IMR-90 (cell line): ENCODE measurements at regions not wholly inside any gene's neighbourhood (a gene's known extent, or its start where the extent isn't known, plus 50 kb on each side); places are given as distances from the start of the nearest gene placed in this dataset.

Experiments used
- ATAC-seq: fragments of 200-7000 bp; cut with Tn5 transposase; 2 replicates; pipeline ENCODE4 v1.9.1; 2020; ENCODE audit warnings: low read depth, mild to moderate bottlenecking, moderate library complexity
- BruUV-seq: library from RNA; stranded (reverse); fragments of 400-500 nt; replicated peaks from 2 replicates; lab custom pipeline; 2021; lab: Mats Ljungman, UMichigan
- CTCF ChIA-PET: fragments of 300-600 bp; formaldehyde crosslinking; extraction: SDS; loops from one replicate; lab custom pipeline; 2021; ENCODE audit warnings: antibody characterized with exemption; lab: Yijun Ruan, JAX
- POLR2A ChIA-PET: fragments of 300-600 bp; sonication (Branson Sonifier 250); formaldehyde crosslinking; loops from one replicate; lab custom pipeline; 2022; ENCODE audit warnings: antibody characterized with exemption; ENCODE audit not compliant: unreplicated experiment; lab: Charles Lee
- DNase-seq: peaks from one replicate; pipeline ENCODE4 v3.0.0; 2013
- H2AFZ ChIP-seq: replicated peaks from 2 replicates; pipeline ENCODE3; 2013; ENCODE audit warnings: low read length, mild to moderate bottlenecking; ENCODE audit not compliant: poor library complexity
- H2AK5ac ChIP-seq: 2 replicates; pipeline ENCODE4 v1.6.1; 2013; ENCODE audit warnings: low read depth, low read length, inconsistent platforms
- H2AK9ac ChIP-seq: replicated peaks from 2 replicates; pipeline ENCODE3; 2013; ENCODE audit warnings: mild to moderate bottlenecking, low read depth, low read length, moderate library complexity; ENCODE audit not compliant: poor library complexity
- H2BK120ac ChIP-seq: 2 replicates; pipeline ENCODE4 v1.6.1; 2013; ENCODE audit warnings: low read depth, low read length, inconsistent platforms
- H2BK15ac ChIP-seq: 3 replicates; pipeline ENCODE4 v1.6.1; 2013; ENCODE audit warnings: low read depth, low read length, inconsistent platforms
- H2BK20ac ChIP-seq: 2 replicates; pipeline ENCODE4 v1.6.1; 2013; ENCODE audit warnings: low read depth, mild to moderate bottlenecking, inconsistent platforms, low read length, moderate library complexity
- H2BK5ac ChIP-seq: 2 replicates; pipeline ENCODE4 v1.6.1; 2013; ENCODE audit warnings: mild to moderate bottlenecking, low read depth, low read length, inconsistent platforms; ENCODE audit not compliant: poor library complexity, severe bottlenecking
- H3K14ac ChIP-seq: replicated peaks from 2 replicates; pipeline ENCODE4 v1.6.1; 2013; ENCODE audit warnings: low read depth, low read length, inconsistent platforms
- H3K18ac ChIP-seq: 2 replicates; pipeline ENCODE4 v1.6.1; 2013; ENCODE audit warnings: low read depth, low read length, control low read depth
- H3K23ac ChIP-seq: 2 replicates; pipeline ENCODE4 v1.6.1; 2013; ENCODE audit warnings: low read depth, low read length, inconsistent platforms
- H3K27ac ChIP-seq: 2 replicates; pipeline ENCODE4 v1.5.1; 2013; ENCODE audit warnings: mild to moderate bottlenecking, control low read depth, low read length; ENCODE audit not compliant: insufficient read depth
- H3K27me3 ChIP-seq: 2 replicates; pipeline ENCODE4 v1.6.1; 2013; ENCODE audit warnings: low read length; ENCODE audit not compliant: control insufficient read depth, insufficient read depth
- H3K36me3 ChIP-seq: 2 replicates; pipeline ENCODE4 v1.6.1; 2013; ENCODE audit warnings: low read length, mixed read lengths; ENCODE audit not compliant: control insufficient read depth, insufficient read depth
- H3K4ac ChIP-seq: 2 replicates; pipeline ENCODE4 v1.6.1; 2013; ENCODE audit warnings: low read depth, low read length, inconsistent platforms
- H3K4me1 ChIP-seq: 2 replicates; pipeline ENCODE4 v1.6.1; 2013; ENCODE audit warnings: low read length, mixed read lengths; ENCODE audit not compliant: control insufficient read depth, insufficient read depth
- H3K4me2 ChIP-seq: 2 replicates; pipeline ENCODE4 v1.6.1; 2013; ENCODE audit warnings: low read depth, mild to moderate bottlenecking, control low read depth, low read length, moderate library complexity
- H3K4me3 ChIP-seq: 2 replicates; pipeline ENCODE4 v1.5.1; 2013; ENCODE audit warnings: low read depth, mild to moderate bottlenecking, control low read depth, low read length, moderate library complexity; ENCODE audit not compliant: insufficient read depth
- H3K56ac ChIP-seq: 2 replicates; pipeline ENCODE4 v1.6.1; 2013; ENCODE audit warnings: low read length, inconsistent platforms; ENCODE audit not compliant: insufficient read depth; ENCODE audit errors: extremely low read depth
- H3K79me1 ChIP-seq, 2 experiments: 2 replicates each; pipeline ENCODE4 v1.6.1; 2013; ENCODE audit warnings: low read length in 2 of 2, inconsistent platforms in 1 of 2, low read depth in 1 of 2
- H3K9ac ChIP-seq: 2 replicates; pipeline ENCODE4 v1.6.1; 2013; ENCODE audit warnings: low read depth, low read length, control low read depth
- H3K9me1 ChIP-seq: 2 replicates; pipeline ENCODE4 v1.6.1; 2013; ENCODE audit warnings: low read length, inconsistent platforms; ENCODE audit not compliant: insufficient read depth
- H3K9me3 ChIP-seq: 2 replicates; pipeline ENCODE4 v1.6.1; 2013; ENCODE audit warnings: low read length; ENCODE audit not compliant: control insufficient read depth, insufficient read depth
- H4K20me1 ChIP-seq: 2 replicates; pipeline ENCODE4 v1.6.1; 2013; ENCODE audit warnings: low read length, inconsistent platforms; ENCODE audit not compliant: insufficient read depth
- H4K5ac ChIP-seq: 2 replicates; pipeline ENCODE4 v1.6.1; 2013; ENCODE audit warnings: mild to moderate bottlenecking, low read depth, low read length, control low read depth
- H4K8ac ChIP-seq, 2 experiments: 2 replicates each; pipeline ENCODE4 v1.6.1; 2013; ENCODE audit warnings: low read depth in 2 of 2, low read length in 2 of 2, control low read depth in 1 of 2, inconsistent platforms in 1 of 2
- H4K91ac ChIP-seq: 2 replicates; pipeline ENCODE4 v1.6.1; 2013; ENCODE audit warnings: low read depth, low read length, inconsistent platforms; ENCODE audit not compliant: insufficient read depth
- BHLHE40 ChIP-seq: fragments of 150-350 bp; IDR thresholded peaks from 2 replicates; pipeline ENCODE4 v1.6.1; 2016; ENCODE audit warnings: mild to moderate bottlenecking, low read depth, low read length
- CEBPB ChIP-seq: IDR thresholded peaks from 2 replicates; pipeline ENCODE4 v1.6.1; 2012; ENCODE audit warnings: low read depth, low read length, improper control_type of control experiment
- CHD1 ChIP-seq: IDR thresholded peaks from 2 replicates; pipeline ENCODE4 v1.6.1; 2012; ENCODE audit warnings: low read depth, low read length, improper control_type of control experiment
- CTCF ChIP-seq: conservative IDR thresholded peaks from 2 replicates; pipeline ENCODE4 v1.5.1; 2012; ENCODE audit warnings: mild to moderate bottlenecking, low read depth, low read length, improper control_type of control experiment
- ELK1 ChIP-seq: fragments of 150-350 bp; IDR thresholded peaks from 2 replicates; pipeline ENCODE4 v1.6.1; 2016; ENCODE audit warnings: low read depth, mild to moderate bottlenecking, low read length, moderate library complexity, borderline replicate concordance
- FOS ChIP-seq: fragments of 150-350 bp; IDR thresholded peaks from 2 replicates; pipeline ENCODE4 v1.6.1; 2016; ENCODE audit warnings: low read depth, low read length
- MAFK ChIP-seq: IDR thresholded peaks from 2 replicates; pipeline ENCODE4 v1.6.1; 2012; ENCODE audit warnings: low read depth, low read length, improper control_type of control experiment
- MAZ ChIP-seq: IDR thresholded peaks from 2 replicates; pipeline ENCODE4 v1.6.1; 2012; ENCODE audit warnings: low read depth, mild to moderate bottlenecking, low read length, improper control_type of control experiment, moderate library complexity, borderline replicate concordance
- NFE2L2 ChIP-seq: fragments of 150-350 bp; IDR thresholded peaks from 2 replicates; pipeline ENCODE4 v1.6.1; 2016; ENCODE audit warnings: low read depth, mild to moderate bottlenecking, low read length
- POLR2A ChIP-seq: IDR thresholded peaks from 2 replicates; pipeline ENCODE4 v1.6.1; 2012; ENCODE audit warnings: mild to moderate bottlenecking, low read depth, low read length
- RAD21 ChIP-seq: IDR thresholded peaks from 2 replicates; pipeline ENCODE4 v1.6.1; 2012; ENCODE audit warnings: low read length, improper control_type of control experiment
- RCOR1 ChIP-seq: IDR thresholded peaks from 2 replicates; pipeline ENCODE4 v1.6.1; 2012; ENCODE audit warnings: mild to moderate bottlenecking, low read length, improper control_type of control experiment; ENCODE audit not compliant: insufficient replicate concordance
- RFX5 ChIP-seq: IDR thresholded peaks from 2 replicates; pipeline ENCODE4 v1.8.0; 2012; ENCODE audit warnings: low read depth, mild to moderate bottlenecking, low read length, moderate library complexity
- SMC3 ChIP-seq: fragments of 150-350 bp; IDR thresholded peaks from 2 replicates; pipeline ENCODE4 v1.6.1; 2016; ENCODE audit warnings: low read depth, mild to moderate bottlenecking, antibody characterized with exemption, low read length, moderate library complexity
- USF2 ChIP-seq: fragments of 150-350 bp; IDR thresholded peaks from 2 replicates; pipeline ENCODE4 v1.6.1; 2017; ENCODE audit warnings: mild to moderate bottlenecking, antibody characterized with exemption, low read length, low read depth
- WGBS, 2 experiments: methylation state at CpG; one replicate each; pipeline versions ENCODE4 v1.1.5 to v1.1.7; 2013; ENCODE audit warnings: missing lambda C conversion rate in 2 of 2; ENCODE audit not compliant: insufficient read length in 1 of 2; ENCODE audit errors: extremely low coverage in 2 of 2; 5-methylcytosine and 5-hydroxymethylcytosine counted together
- dilution Hi-C: fragments of 300-500 bp; cut with HindIII; formaldehyde crosslinking; loops from one replicate; pipeline ENCODE4 v1.14.3; 2018; ENCODE audit warnings: low sequenced_read_pairs; ENCODE audit not compliant: unreplicated experiment
- in situ Hi-C: fragments of 300-500 bp; cut with MboI; formaldehyde crosslinking; loops from 3 replicates; pipeline ENCODE4 v1.14.3; 2019; ENCODE audit warnings: low sequenced_read_pairs, inconsistent platforms, mixed read lengths
- intact Hi-C: fragments of 100-400 bp; cut with micrococcal nuclease; formaldehyde crosslinking; loops from 2 replicates; pipeline ENCODE4 v1.10.0; 2022

GRCh38 chr12:115303723-115304309 is 619.8 kb upstream of the TBX3 start:
- no peak overlapping the region for H2AK9ac ChIP-seq
- WGBS, 2 experiments = no CpG with 5 or more reads among the region's 4 CpGs
- no TSS peak for BruUV-seq
- H2BK5ac ChIP-seq = no peak overlapping the region
- H2AFZ ChIP-seq = peak overlapping the region; percentile 11
- H3K14ac ChIP-seq = no peak overlapping the region
- no peak overlapping the region for H3K27ac ChIP-seq
- no peak overlapping the region for H3K4me3 ChIP-seq
- H3K4me2 ChIP-seq = no peak overlapping the region
- no peak overlapping the region for H3K18ac ChIP-seq
- intact Hi-C loops (no loop called here), dilution Hi-C loops (no loop called here), in situ Hi-C loops (no loop called here)
- H2AK5ac ChIP-seq = no peak overlapping the region
- no peak overlapping the region for H4K8ac ChIP-seq
- peak; percentile 49 for ATAC-seq
- CTCF ChIA-PET = interaction anchor here (0.7 kb wide), 1 partner anchor 665 kb away, joined by 7 read pairs; no protein-coding TSS in a partner anchor
- POLR2A ChIA-PET = interaction anchor here (0.6 kb wide), 1 partner anchor 9 kb away, joined by 7 read pairs; no protein-coding TSS in a partner anchor
- H3K79me1 ChIP-seq = no peaks in the 10 kb centered on the region
- no peaks in the 10 kb centered on the region for H3K27me3 ChIP-seq
- H4K5ac ChIP-seq = no peak overlapping the region
- H3K9me3 ChIP-seq = no peaks in the 10 kb centered on the region
- no peaks in the 10 kb centered on the region for H4K20me1 ChIP-seq
- no peaks in the 10 kb centered on the region for H3K4me1 ChIP-seq
- no peak overlapping the region for H2BK20ac ChIP-seq
- H3K4ac ChIP-seq = no peak overlapping the region
- no peaks in the 10 kb centered on the region; the same call in 1 of the 2 replicates for H3K9me1 ChIP-seq
- H3K23ac ChIP-seq = no peak overlapping the region
- no peak overlapping the region for H4K91ac ChIP-seq
- no peaks in the 10 kb centered on the region for H3K36me3 ChIP-seq
- DNase-seq = peak; percentile 44
- H2BK15ac ChIP-seq = no peak overlapping the region
- no peak overlapping the region for H3K56ac ChIP-seq
- no peak overlapping the region for H3K9ac ChIP-seq
- TF ChIP-seq RCOR1 (no peak), NFE2L2 (no peak), ELK1 (no peak), RFX5 (no peak), CHD1 (no peak), BHLHE40 (no peak), USF2 (no peak), SMC3 (no peak), MAFK (no peak), RAD21 (no peak), FOS (no peak), POLR2A (no peak), CTCF (no peak), MAZ (no peak), CEBPB (no peak)
- H2BK120ac ChIP-seq = no peak overlapping the region
